Lower leg skin (tissue), 4 donors: ENCODE measurements at regions not wholly inside any gene's neighbourhood (a gene's known extent, or its start where the extent isn't known, plus 50 kb on each side); places are given as distances from the start of the nearest gene placed in this dataset.
A peak's percentile ranks its signal among the peaks of the same experiment; 100 is the strongest.

ENCODE experiments used
- DNase-seq, 2 donors: peaks; one replicate each; pipeline ENCODE4 v3.0.0-alpha.2; 2019; ENCODE audit warnings: low spot score in 2 of 2
- H3K4me3 ChIP-seq: fragments of 200-600 bp; sonication (generic); 2 replicates; pipeline ENCODE4 v1.5.1; 2017; ENCODE audit warnings: mild to moderate bottlenecking, low read depth; ENCODE audit not compliant: poor library complexity, severe bottlenecking
- CTCF ChIP-seq, 3 donors: fragments of 450-650 bp; IDR thresholded peaks; one replicate each; pipeline ENCODE4 v1.5.1; 2016; ENCODE audit warnings: antibody characterized with exemption in 3 of 3, mild to moderate bottlenecking in 3 of 3, moderate library complexity in 2 of 3
- POLR2A ChIP-seq, 2 donors: fragments of 450-650 bp; IDR thresholded peaks; one replicate each; pipeline ENCODE4 v1.6.1; 2016 to 2017; ENCODE audit warnings: antibody characterized with exemption in 2 of 2, mild to moderate bottlenecking in 1 of 2, moderate library complexity in 1 of 2
- WGBS, 2 donors: methylation state at CpG; one replicate each; pipeline ENCODE4 v1.1.5; 2018; 5-methylcytosine and 5-hydroxymethylcytosine counted together
- intact Hi-C: fragments of 100-400 bp; cut with DNase I; formaldehyde crosslinking; loops from one replicate; pipeline ENCODE4 v1.15.0; 2023; ENCODE audit warnings: low total_unique reads

- no peak for DNase-seq
- H3K4me3 ChIP-seq = no peak overlapping the region
- TF ChIP-seq CTCF (IDR thresholded peaks at IDR 0.05) = no peak
- no peak for TF ChIP-seq POLR2A (IDR thresholded peaks at IDR 0.05)
- 90 to 93% methylated on average over 4 of the region's 4 CpGs for WGBS, 2 donors
- intact Hi-C loops = no loop called here
Measured at GRCh38 chr5:171692936-171693335, 92.7 kb upstream of the SMIM23 start.

- 43 to 54% methylated on average over 3 of the region's 3 CpGs for WGBS, 2 donors
- intact Hi-C loops = no loop called here
- peak in 1 of 2 donors; percentile 58 for DNase-seq
Measured at GRCh38 chr5:171693412-171693811, 92.2 kb upstream of the SMIM23 start.

DNA sequence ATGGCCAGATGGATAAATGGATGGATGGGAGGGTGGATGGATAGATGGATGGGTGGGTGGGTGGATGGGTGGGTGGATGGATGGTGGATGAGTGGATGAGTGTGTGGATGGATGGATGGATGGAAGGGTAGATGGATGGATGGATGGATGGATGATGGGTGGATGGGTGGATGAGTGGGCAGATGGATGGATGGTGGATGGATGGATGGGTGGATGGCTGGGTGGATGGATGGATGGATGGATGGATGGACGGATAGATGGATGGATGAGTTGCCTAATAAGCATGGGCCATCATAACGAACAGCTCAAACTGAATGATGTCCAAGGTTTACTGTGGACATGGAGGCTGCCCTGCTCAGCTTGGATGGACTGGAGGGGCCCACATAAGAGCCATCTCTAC is 89.8 kb upstream of the SMIM23 start:
- no peak for TF ChIP-seq POLR2A (IDR thresholded peaks at IDR 0.05)
- no peak for TF ChIP-seq CTCF (IDR thresholded peaks at IDR 0.05)

More at GRCh38 chr5:171693412-171693811, 92.2 kb upstream of the SMIM23 start:
- no peak overlapping the region for H3K4me3 ChIP-seq
- TF ChIP-seq CTCF (IDR thresholded peaks at IDR 0.05) (no peak), POLR2A (IDR thresholded peaks at IDR 0.05) (no peak)

DNA sequence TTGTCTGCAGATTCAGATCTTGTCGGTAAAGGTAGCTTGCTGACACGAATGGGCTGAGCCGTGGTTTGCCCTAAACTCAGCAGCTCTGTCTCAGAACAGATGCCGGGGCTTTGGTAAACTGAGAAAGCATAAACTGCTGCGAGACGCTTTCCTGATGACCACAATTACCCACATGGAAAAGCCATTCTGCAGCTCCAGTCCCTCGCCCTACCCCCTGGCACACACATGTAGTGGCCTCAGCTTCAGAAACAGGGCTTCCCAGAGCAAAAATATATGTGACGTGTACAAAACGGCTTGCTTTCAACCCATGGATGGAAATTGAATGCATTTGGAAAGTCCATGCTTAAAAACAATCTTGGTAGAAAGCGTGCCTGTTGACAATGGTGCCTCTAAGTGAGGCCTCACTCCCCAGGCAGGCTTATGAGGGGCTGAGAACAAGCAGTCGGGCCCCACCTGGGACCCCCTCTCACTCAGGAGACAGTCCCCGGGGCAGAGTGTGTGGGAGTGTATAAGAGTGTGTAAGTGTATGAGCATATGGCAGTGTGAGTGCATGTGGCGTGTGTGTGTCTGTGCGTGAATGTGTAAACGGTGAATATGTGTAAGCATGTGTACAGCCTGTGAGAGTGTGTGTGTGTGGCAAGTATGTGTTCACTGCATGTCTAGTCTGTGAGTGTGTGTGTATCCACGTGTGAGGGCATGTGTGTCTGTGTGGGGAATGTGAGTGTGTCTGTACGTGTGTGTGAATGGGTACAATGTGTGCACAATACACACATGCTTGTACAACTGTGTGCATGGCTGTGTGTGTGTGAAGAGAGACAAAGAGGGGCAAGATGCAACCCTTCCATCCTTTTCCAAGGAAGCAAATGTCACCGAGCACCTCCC is 88.2 kb upstream of the SMIM23 start:
- WGBS, 2 donors = 86 to 88% methylated on average over 18 of the region's 18 CpGs
- intact Hi-C loops = no loop called here
- no peak overlapping the region for H3K4me3 ChIP-seq
- DNase-seq = peak in 1 of 2 donors; percentile 64
- TF ChIP-seq POLR2A (IDR thresholded peaks at IDR 0.05) = no peak
- no peak for TF ChIP-seq CTCF (IDR thresholded peaks at IDR 0.05)

More for the DNA sequence above, 89.8 kb upstream of the SMIM23 start:
- WGBS, 2 donors = 87 to 97% methylated on average over 2 of the region's 2 CpGs
- H3K4me3 ChIP-seq = no peak overlapping the region
- intact Hi-C loops = no loop called here
- DNase-seq = peak in 1 of 2 donors; percentile 9

GRCh38 chr5:171700318-171700912 is 85.2 kb upstream of the SMIM23 start:
- no peak for DNase-seq
- H3K4me3 ChIP-seq = no peak overlapping the region
- WGBS, 2 donors = 60 to 78% methylated on average over 2 of the region's 2 CpGs
- intact Hi-C loops = loop anchor here (5.0 kb wide), 1 partner anchor 1363 kb away; no protein-coding TSS in a partner anchor
- TF ChIP-seq POLR2A (IDR thresholded peaks at IDR 0.05) (no peak), CTCF (IDR thresholded peaks at IDR 0.05) (no peak)
